ENCODE measurements at regions not wholly inside any gene's neighbourhood (a gene's known extent, or its start where the extent isn't known, plus 50 kb on each side); places are given as distances from the start of the nearest gene placed in this dataset.

- peaks cover 85% of the 10 kb centered on the region for H3K27me3 Mint-ChIP-seq (ENCODE audit: unreplicated experiment)
- BruUV-seq (replicated peaks): no TSS peak
- H3K36me3 Mint-ChIP-seq (ENCODE audit: insufficient read depth, unreplicated experiment): no peaks in the 10 kb centered on the region
These were observed 135.2 kb downstream of the BARX1 start for GRCh38 chr9:93819905-93820304.

GRCh38 chr9:93818827-93819472, 136.2 kb downstream of the BARX1 start:
- H3K36me3 Mint-ChIP-seq (ENCODE audit: insufficient read depth, unreplicated experiment): no peaks in the 10 kb centered on the region
- peaks cover 4% of the 10 kb centered on the region for H3K9me3 Mint-ChIP-seq (ENCODE audit: low read depth, unreplicated experiment)
- intact Hi-C loops (cut with micrococcal nuclease; ENCODE audit: unreplicated experiment): no loop called here
- CTCF ChIA-PET: no interaction called here
- H3K4me1 Mint-ChIP-seq (ENCODE audit: low read depth, unreplicated experiment): no peaks in the 10 kb centered on the region
- BruUV-seq (replicated peaks): no TSS peak
- no peak overlapping the region for H3K4me3 Mint-ChIP-seq (ENCODE audit: low read depth, unreplicated experiment)
- no peak overlapping the region for H3K27ac Mint-ChIP-seq (ENCODE audit: unreplicated experiment)
- H3K27me3 Mint-ChIP-seq (ENCODE audit: unreplicated experiment): peaks cover 89% of the 10 kb centered on the region
- TF ChIP-seq CTCF (IDR thresholded peaks at IDR 0.05; ENCODE audit: unreplicated experiment): no peak
- DNase-seq: no peak

More at GRCh38 chr9:93819905-93820304, 135.2 kb downstream of the BARX1 start:
- H3K9me3 Mint-ChIP-seq (ENCODE audit: low read depth, unreplicated experiment): peaks cover 4% of the 10 kb centered on the region
- CTCF ChIA-PET: interaction anchor here (0.6 kb wide), 1 partner anchor 319 kb away, joined by 3 read pairs; no protein-coding TSS in a partner anchor
- H3K4me3 Mint-ChIP-seq (ENCODE audit: low read depth, unreplicated experiment): no peak overlapping the region
- no peak overlapping the region for H3K27ac Mint-ChIP-seq (ENCODE audit: unreplicated experiment)
- intact Hi-C loops (cut with micrococcal nuclease; ENCODE audit: unreplicated experiment): no loop called here
- TF ChIP-seq CTCF (IDR thresholded peaks at IDR 0.05; ENCODE audit: unreplicated experiment): no peak
- H3K4me1 Mint-ChIP-seq (ENCODE audit: low read depth, unreplicated experiment): no peaks in the 10 kb centered on the region
- no peak for DNase-seq

GRCh38 chr9:93818237-93818636, 136.9 kb downstream of the BARX1 start:
- H3K27me3 Mint-ChIP-seq (ENCODE audit: unreplicated experiment): peaks cover 96% of the 10 kb centered on the region
- BruUV-seq (replicated peaks): no TSS peak
- no peak overlapping the region for H3K4me3 Mint-ChIP-seq (ENCODE audit: low read depth, unreplicated experiment)
- DNase-seq: no peak
- intact Hi-C loops (cut with micrococcal nuclease; ENCODE audit: unreplicated experiment): no loop called here
- no peaks in the 10 kb centered on the region for H3K36me3 Mint-ChIP-seq (ENCODE audit: insufficient read depth, unreplicated experiment)
- TF ChIP-seq CTCF (IDR thresholded peaks at IDR 0.05; ENCODE audit: unreplicated experiment): no peak
- CTCF ChIA-PET: no interaction called here
- H3K27ac Mint-ChIP-seq (ENCODE audit: unreplicated experiment): no peak overlapping the region
- H3K4me1 Mint-ChIP-seq (ENCODE audit: low read depth, unreplicated experiment): no peaks in the 10 kb centered on the region
- peaks cover 4% of the 10 kb centered on the region for H3K9me3 Mint-ChIP-seq (ENCODE audit: low read depth, unreplicated experiment)

GRCh38 chr9:93815677-93816076, 139.5 kb downstream of the BARX1 start:
- Mint-ChIP-seq H3K36me3 (ENCODE audit: insufficient read depth, unreplicated experiment) (no peaks in the 10 kb centered on the region), H3K9me3 (ENCODE audit: low read depth, unreplicated experiment) (no peaks in the 10 kb centered on the region), H3K27me3 (ENCODE audit: unreplicated experiment) (peaks cover 96% of the 10 kb centered on the region), H3K27ac (ENCODE audit: unreplicated experiment) (no peak overlapping the region), H3K4me3 (ENCODE audit: low read depth, unreplicated experiment) (no peak overlapping the region), H3K4me1 (ENCODE audit: low read depth, unreplicated experiment) (no peaks in the 10 kb centered on the region)
- intact Hi-C loops (cut with micrococcal nuclease; ENCODE audit: unreplicated experiment): no loop called here
- CTCF ChIA-PET: no interaction called here
- TF ChIP-seq CTCF (IDR thresholded peaks at IDR 0.05; ENCODE audit: unreplicated experiment): no peak
- no TSS peak for BruUV-seq (replicated peaks)
- DNase-seq: no peak

Measured in Calu3 (cell line).